ENCODE measurements at regions not wholly inside any gene's neighbourhood (a gene's known extent, or its start where the extent isn't known, plus 50 kb on each side); places are given as distances from the start of the nearest gene placed in this dataset.

DNA sequence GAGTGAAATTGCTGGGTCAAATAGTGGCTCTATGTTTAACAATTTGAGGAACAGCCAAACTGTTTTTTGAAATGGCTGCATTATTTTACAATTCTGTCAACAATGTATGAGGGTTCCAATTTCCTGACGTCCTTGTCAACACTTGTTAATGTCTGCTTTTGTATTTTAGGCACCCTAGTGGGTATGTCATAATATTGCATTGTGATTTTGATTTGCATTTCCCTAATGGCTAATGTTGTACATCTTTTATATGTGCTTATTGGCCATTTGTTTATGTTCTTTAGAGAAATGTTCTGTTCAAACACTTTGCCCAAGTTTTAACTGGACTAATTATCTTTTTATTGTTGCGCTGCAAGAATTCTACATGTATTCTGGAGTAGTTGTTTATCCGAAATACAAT lies 93.2 kb downstream of the GPR65 start:
- TF ChIP-seq, protein P1, sequence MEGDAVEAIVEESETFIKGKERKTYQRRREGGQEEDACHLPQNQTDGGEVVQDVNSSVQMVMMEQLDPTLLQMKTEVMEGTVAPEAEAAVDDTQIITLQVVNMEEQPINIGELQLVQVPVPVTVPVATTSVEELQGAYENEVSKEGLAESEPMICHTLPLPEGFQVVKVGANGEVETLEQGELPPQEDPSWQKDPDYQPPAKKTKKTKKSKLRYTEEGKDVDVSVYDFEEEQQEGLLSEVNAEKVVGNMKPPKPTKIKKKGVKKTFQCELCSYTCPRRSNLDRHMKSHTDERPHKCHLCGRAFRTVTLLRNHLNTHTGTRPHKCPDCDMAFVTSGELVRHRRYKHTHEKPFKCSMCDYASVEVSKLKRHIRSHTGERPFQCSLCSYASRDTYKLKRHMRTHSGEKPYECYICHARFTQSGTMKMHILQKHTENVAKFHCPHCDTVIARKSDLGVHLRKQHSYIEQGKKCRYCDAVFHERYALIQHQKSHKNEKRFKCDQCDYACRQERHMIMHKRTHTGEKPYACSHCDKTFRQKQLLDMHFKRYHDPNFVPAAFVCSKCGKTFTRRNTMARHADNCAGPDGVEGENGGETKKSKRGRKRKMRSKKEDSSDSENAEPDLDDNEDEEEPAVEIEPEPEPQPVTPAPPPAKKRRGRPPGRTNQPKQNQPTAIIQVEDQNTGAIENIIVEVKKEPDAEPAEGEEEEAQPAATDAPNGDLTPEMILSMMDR (conservative IDR thresholded peaks at IDR 0.05; ENCODE audit: low read length) = no peak
- TF ChIP-seq EZH2phosphoT487 (IDR thresholded peaks at IDR 0.05; ENCODE audit: borderline replicate concordance, low read depth, low read length) = no peak

All from OCI-LY7 (cell line).